ENCODE measurements at regions not wholly inside any gene's neighbourhood (a gene's known extent, or its start where the extent isn't known, plus 50 kb on each side); places are given as distances from the start of the nearest gene placed in this dataset.

DNA sequence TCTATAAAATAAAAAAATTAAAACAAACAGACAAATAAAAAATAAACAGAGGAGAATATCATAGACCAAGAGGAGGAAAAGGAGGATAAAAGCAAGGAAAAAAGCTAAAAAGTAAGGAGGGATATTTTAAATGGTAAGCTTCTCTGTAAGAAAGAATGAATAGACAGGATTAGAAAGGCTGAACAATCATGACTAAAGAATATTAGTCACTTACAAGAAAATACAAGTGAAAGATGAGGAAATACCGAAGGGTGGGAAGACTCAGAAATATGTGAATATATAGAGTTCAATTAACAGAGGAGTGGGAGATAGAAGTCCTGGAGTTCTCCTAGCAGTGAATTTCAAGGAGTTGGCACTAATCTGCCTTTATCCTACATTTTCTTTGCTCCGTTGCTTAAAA is 162.6 kb downstream of the RTL3 start:
- no peak overlapping the region for H3K4me3 ChIP-seq (ENCODE audit: low read depth, low read length)
- H3K9me3 ChIP-seq (ENCODE audit: control insufficient read depth, insufficient read depth, low read depth, low read length), result peaks cover 6% of the 10 kb centered on the region; the same call in 1 of the 2 replicates
- H3K4me1 ChIP-seq (ENCODE audit: control insufficient read depth, insufficient read depth, low read length), result no peaks in the 10 kb centered on the region
- no peaks in the 10 kb centered on the region for H3K36me3 ChIP-seq (ENCODE audit: control insufficient read depth, insufficient read depth, low read length)
- H3K27ac ChIP-seq (ENCODE audit: low read depth, low read length), result no peak overlapping the region
- no peaks in the 10 kb centered on the region for H3K27me3 ChIP-seq (ENCODE audit: control insufficient read depth, insufficient read depth, low read length)
- no peak overlapping the region for H3K9ac ChIP-seq (ENCODE audit: low read length)

DNA sequence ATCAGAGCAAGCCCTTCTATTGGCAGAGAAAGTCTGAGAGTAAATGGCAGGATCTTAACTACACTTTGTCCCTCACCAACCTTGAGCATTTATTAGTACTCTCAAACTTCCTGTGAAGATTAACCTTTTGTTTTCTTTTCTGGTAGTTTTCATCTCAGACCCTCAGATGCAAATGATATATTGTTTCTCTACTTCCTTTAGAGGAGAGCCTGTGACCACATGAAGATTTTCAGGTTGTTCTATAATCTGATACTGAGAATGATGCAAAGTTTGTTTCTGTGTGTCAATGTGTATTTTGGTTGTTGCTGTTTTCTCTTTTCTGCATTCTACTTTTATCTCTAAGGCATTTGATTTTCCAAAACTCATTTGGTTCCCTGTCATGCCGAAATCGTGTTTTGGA is 165.8 kb upstream of the CYSLTR1 start:
- no peak overlapping the region for H3K27ac ChIP-seq (ENCODE audit: low read depth, low read length)
- H3K4me1 ChIP-seq (ENCODE audit: control insufficient read depth, insufficient read depth, low read length), result no peaks in the 10 kb centered on the region
- no peaks in the 10 kb centered on the region for H3K27me3 ChIP-seq (ENCODE audit: control insufficient read depth, insufficient read depth, low read length)
- no peaks in the 10 kb centered on the region; the same call in 1 of the 2 replicates for H3K9me3 ChIP-seq (ENCODE audit: control insufficient read depth, insufficient read depth, low read depth, low read length)
- H3K36me3 ChIP-seq (ENCODE audit: control insufficient read depth, insufficient read depth, low read length), result no peaks in the 10 kb centered on the region
- H3K4me3 ChIP-seq (ENCODE audit: low read depth, low read length), result no peak overlapping the region
- H3K9ac ChIP-seq (ENCODE audit: low read length), result no peak overlapping the region

DNA sequence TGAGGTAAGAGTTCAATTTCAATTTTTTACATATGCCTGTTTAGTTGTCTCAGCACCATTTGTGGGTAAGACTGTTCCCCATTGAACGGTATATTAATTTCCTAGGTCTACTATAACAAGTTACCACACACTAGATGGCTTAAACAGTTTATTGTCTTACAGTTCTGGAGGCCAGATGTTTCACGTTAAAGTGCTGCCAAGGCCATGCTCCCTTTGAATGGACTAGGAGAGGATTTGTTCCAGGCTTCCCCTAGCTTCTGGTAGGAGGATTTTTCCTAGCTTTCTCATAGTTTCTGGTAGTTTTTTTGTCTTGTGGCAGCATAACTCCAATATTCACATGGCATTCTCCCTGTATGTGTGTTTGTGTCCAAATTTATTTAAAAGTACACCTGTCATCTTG is 149.3 kb upstream of the CYSLTR1 start:
- no peaks in the 10 kb centered on the region for H3K27me3 ChIP-seq (ENCODE audit: control insufficient read depth, insufficient read depth, low read length)
- H3K36me3 ChIP-seq (ENCODE audit: control insufficient read depth, insufficient read depth, low read length), result no peaks in the 10 kb centered on the region
- no peak overlapping the region for H3K27ac ChIP-seq (ENCODE audit: low read depth, low read length)
- no peaks in the 10 kb centered on the region for H3K4me1 ChIP-seq (ENCODE audit: control insufficient read depth, insufficient read depth, low read length)
- peaks cover 14% of the 10 kb centered on the region for H3K9me3 ChIP-seq (ENCODE audit: control insufficient read depth, insufficient read depth, low read depth, low read length)
- H3K9ac ChIP-seq (ENCODE audit: low read length), result no peak overlapping the region
- H3K4me3 ChIP-seq (ENCODE audit: low read depth, low read length), result no peak overlapping the region

GRCh38 chrX:78456909-78457308 is 129.5 kb upstream of the CYSLTR1 start:
- no peaks in the 10 kb centered on the region; the same call in 1 of the 2 replicates for H3K27me3 ChIP-seq (ENCODE audit: control insufficient read depth, insufficient read depth, low read length)
- no peaks in the 10 kb centered on the region for H3K36me3 ChIP-seq (ENCODE audit: control insufficient read depth, insufficient read depth, low read length)

GRCh38 chrX:78455901-78456300 is 128.5 kb upstream of the CYSLTR1 start:
- Histone ChIP-seq H3K27me3 (ENCODE audit: control insufficient read depth, insufficient read depth, low read length) (no peaks in the 10 kb centered on the region; the same call in 1 of the 2 replicates), H3K27ac (ENCODE audit: low read depth, low read length) (no peak overlapping the region), H3K4me1 (ENCODE audit: control insufficient read depth, insufficient read depth, low read length) (no peaks in the 10 kb centered on the region), H3K9ac (ENCODE audit: low read length) (no peak overlapping the region), H3K4me3 (ENCODE audit: low read depth, low read length) (no peak overlapping the region), H3K36me3 (ENCODE audit: control insufficient read depth, insufficient read depth, low read length) (no peaks in the 10 kb centered on the region), H3K9me3 (ENCODE audit: control insufficient read depth, insufficient read depth, low read depth, low read length) (peaks cover 38% of the 10 kb centered on the region)

More at GRCh38 chrX:78456909-78457308, 129.5 kb upstream of the CYSLTR1 start:
- Histone ChIP-seq H3K9me3 (ENCODE audit: control insufficient read depth, insufficient read depth, low read depth, low read length) (peaks cover 38% of the 10 kb centered on the region), H3K4me1 (ENCODE audit: control insufficient read depth, insufficient read depth, low read length) (no peaks in the 10 kb centered on the region), H3K4me3 (ENCODE audit: low read depth, low read length) (no peak overlapping the region), H3K9ac (ENCODE audit: low read length) (no peak overlapping the region), H3K27ac (ENCODE audit: low read depth, low read length) (no peak overlapping the region)

- H3K27ac ChIP-seq (ENCODE audit: low read depth, low read length), result no peak overlapping the region
- H3K36me3 ChIP-seq (ENCODE audit: control insufficient read depth, insufficient read depth, low read length), result no peaks in the 10 kb centered on the region
- no peaks in the 10 kb centered on the region; the same call in 1 of the 2 replicates for H3K27me3 ChIP-seq (ENCODE audit: control insufficient read depth, insufficient read depth, low read length)
- no peak overlapping the region for H3K4me3 ChIP-seq (ENCODE audit: low read depth, low read length)
- H3K9ac ChIP-seq (ENCODE audit: low read length), result no peak overlapping the region
- H3K9me3 ChIP-seq (ENCODE audit: control insufficient read depth, insufficient read depth, low read depth, low read length), result peaks cover 12% of the 10 kb centered on the region
- H3K4me1 ChIP-seq (ENCODE audit: control insufficient read depth, insufficient read depth, low read length), result no peaks in the 10 kb centered on the region
Measured at GRCh38 chrX:78452356-78452755, 124.9 kb upstream of the CYSLTR1 start.

DNA sequence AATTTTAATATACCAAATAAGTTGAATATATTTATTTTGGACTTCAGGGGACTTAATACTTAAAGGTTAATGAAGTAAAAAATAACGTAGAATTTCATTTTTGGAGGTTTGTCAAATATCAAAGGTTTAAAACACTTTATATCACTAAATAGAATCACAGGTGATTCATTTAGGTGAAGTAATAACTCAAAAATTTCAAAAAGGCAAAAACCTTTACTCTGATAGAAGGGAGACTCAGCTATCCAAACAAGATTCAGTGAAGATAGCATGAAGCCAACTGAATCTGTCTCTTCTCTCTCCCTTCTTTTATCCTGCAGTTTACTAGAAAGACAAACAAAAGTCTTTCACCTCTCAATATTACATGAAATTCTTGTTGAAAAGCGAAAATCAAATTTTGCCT is 110.2 kb upstream of the CYSLTR1 start:
- Histone ChIP-seq H3K9ac (ENCODE audit: low read length) (no peak overlapping the region), H3K27ac (ENCODE audit: low read depth, low read length) (no peak overlapping the region), H3K27me3 (ENCODE audit: control insufficient read depth, insufficient read depth, low read length) (no peaks in the 10 kb centered on the region), H3K4me3 (ENCODE audit: low read depth, low read length) (no peak overlapping the region), H3K36me3 (ENCODE audit: control insufficient read depth, insufficient read depth, low read length) (no peaks in the 10 kb centered on the region), H3K9me3 (ENCODE audit: control insufficient read depth, insufficient read depth, low read depth, low read length) (peaks cover 5% of the 10 kb centered on the region; the same call in 1 of the 2 replicates), H3K4me1 (ENCODE audit: control insufficient read depth, insufficient read depth, low read length) (no peaks in the 10 kb centered on the region)

DNA sequence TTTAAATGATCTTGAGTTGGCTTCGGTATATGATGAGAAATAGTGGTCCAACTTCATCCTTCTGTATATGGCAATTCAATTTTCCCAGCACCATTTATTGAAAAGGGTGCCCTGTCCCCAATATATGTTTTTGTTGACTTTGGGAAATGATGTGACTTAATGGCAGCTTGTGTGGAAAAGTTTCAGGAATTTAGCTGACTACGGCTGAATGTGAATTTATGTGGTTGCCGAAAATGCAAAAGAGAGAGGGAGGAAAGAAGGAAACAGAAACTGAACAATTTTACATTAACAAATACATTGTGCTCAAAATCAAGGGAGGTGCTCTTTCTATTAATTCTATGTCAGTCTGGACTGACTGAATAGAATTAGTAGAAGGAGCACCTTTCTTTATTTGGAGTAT is 101.8 kb upstream of the CYSLTR1 start:
- Histone ChIP-seq H3K27me3 (ENCODE audit: control insufficient read depth, insufficient read depth, low read length) (no peaks in the 10 kb centered on the region), H3K4me1 (ENCODE audit: control insufficient read depth, insufficient read depth, low read length) (no peaks in the 10 kb centered on the region), H3K36me3 (ENCODE audit: control insufficient read depth, insufficient read depth, low read length) (no peaks in the 10 kb centered on the region), H3K27ac (ENCODE audit: low read depth, low read length) (no peak overlapping the region), H3K4me3 (ENCODE audit: low read depth, low read length) (no peak overlapping the region), H3K9me3 (ENCODE audit: control insufficient read depth, insufficient read depth, low read depth, low read length) (peaks cover 3% of the 10 kb centered on the region; the same call in 1 of the 2 replicates), H3K9ac (ENCODE audit: low read length) (no peak overlapping the region)

GRCh38 chrX:78388663-78389062 is 61.3 kb upstream of the CYSLTR1 start:
- H3K27me3 ChIP-seq (ENCODE audit: control insufficient read depth, insufficient read depth, low read length), result no peaks in the 10 kb centered on the region
- H3K4me3 ChIP-seq (ENCODE audit: low read depth, low read length), result no peak overlapping the region
- no peaks in the 10 kb centered on the region for H3K4me1 ChIP-seq (ENCODE audit: control insufficient read depth, insufficient read depth, low read length)
- H3K36me3 ChIP-seq (ENCODE audit: control insufficient read depth, insufficient read depth, low read length), result no peaks in the 10 kb centered on the region
- H3K9me3 ChIP-seq (ENCODE audit: control insufficient read depth, insufficient read depth, low read depth, low read length), result peaks cover 41% of the 10 kb centered on the region
- H3K27ac ChIP-seq (ENCODE audit: low read depth, low read length), result no peak overlapping the region
- no peak overlapping the region for H3K9ac ChIP-seq (ENCODE audit: low read length)

GRCh38 chrX:78387364-78387763 is 60.0 kb upstream of the CYSLTR1 start:
- H3K9ac ChIP-seq (ENCODE audit: low read length), result no peak overlapping the region
- H3K4me3 ChIP-seq (ENCODE audit: low read depth, low read length), result no peak overlapping the region
- no peaks in the 10 kb centered on the region for H3K4me1 ChIP-seq (ENCODE audit: control insufficient read depth, insufficient read depth, low read length)
- H3K27ac ChIP-seq (ENCODE audit: low read depth, low read length), result no peak overlapping the region
- peaks cover 38% of the 10 kb centered on the region for H3K9me3 ChIP-seq (ENCODE audit: control insufficient read depth, insufficient read depth, low read depth, low read length)
- H3K27me3 ChIP-seq (ENCODE audit: control insufficient read depth, insufficient read depth, low read length), result no peaks in the 10 kb centered on the region
- H3K36me3 ChIP-seq (ENCODE audit: control insufficient read depth, insufficient read depth, low read length), result no peaks in the 10 kb centered on the region

DNA sequence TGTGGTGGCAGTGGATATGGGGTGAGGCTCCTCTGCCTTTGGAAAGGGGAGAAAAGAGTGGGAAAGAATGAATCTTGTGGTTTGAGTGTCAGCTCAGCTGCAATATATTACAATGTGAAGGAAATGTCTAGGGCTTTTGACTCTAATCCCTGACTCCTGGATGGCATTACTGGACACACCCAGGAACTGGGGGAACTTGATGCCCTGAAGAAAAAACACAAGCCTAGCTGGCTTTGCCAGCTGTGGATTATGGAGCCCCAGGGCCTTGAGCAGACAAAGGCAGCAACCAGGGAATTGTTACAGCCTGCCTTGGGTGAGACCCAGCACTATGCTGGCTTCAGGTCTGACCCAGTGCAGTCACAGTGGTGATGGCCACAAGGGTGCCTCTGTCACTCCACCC is 57.1 kb upstream of the CYSLTR1 start:
- no peak overlapping the region for H3K4me3 ChIP-seq (ENCODE audit: low read depth, low read length)
- H3K36me3 ChIP-seq (ENCODE audit: control insufficient read depth, insufficient read depth, low read length), result no peaks in the 10 kb centered on the region
- no peaks in the 10 kb centered on the region for H3K4me1 ChIP-seq (ENCODE audit: control insufficient read depth, insufficient read depth, low read length)
- H3K27ac ChIP-seq (ENCODE audit: low read depth, low read length), result no peak overlapping the region
- no peak overlapping the region for H3K9ac ChIP-seq (ENCODE audit: low read length)
- H3K27me3 ChIP-seq (ENCODE audit: control insufficient read depth, insufficient read depth, low read length), result no peaks in the 10 kb centered on the region
- H3K9me3 ChIP-seq (ENCODE audit: control insufficient read depth, insufficient read depth, low read depth, low read length), result peaks cover 35% of the 10 kb centered on the region

DNA sequence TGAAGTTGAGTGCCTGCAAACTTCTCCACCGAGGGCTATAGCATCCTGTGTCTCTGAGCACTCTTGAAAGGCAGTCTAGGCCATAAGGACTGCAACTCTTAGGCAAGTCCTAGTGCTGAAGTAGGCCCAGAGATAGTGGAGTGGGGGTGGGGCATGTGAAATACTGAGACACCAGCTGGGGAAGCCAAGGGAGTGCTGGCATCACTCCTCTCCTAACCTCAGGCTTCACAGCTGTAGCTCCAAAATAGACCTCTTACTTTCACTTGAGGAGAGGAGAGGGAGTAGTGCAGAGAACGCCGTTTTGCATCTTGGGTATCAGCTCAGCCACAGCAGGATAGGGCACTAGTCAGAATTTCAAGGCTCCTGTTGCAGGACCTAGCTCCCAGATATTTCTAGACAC is 56.2 kb upstream of the CYSLTR1 start:
- Histone ChIP-seq H3K36me3 (ENCODE audit: control insufficient read depth, insufficient read depth, low read length) (no peaks in the 10 kb centered on the region), H3K27ac (ENCODE audit: low read depth, low read length) (no peak overlapping the region), H3K9ac (ENCODE audit: low read length) (no peak overlapping the region), H3K9me3 (ENCODE audit: control insufficient read depth, insufficient read depth, low read depth, low read length) (peaks cover 26% of the 10 kb centered on the region), H3K4me1 (ENCODE audit: control insufficient read depth, insufficient read depth, low read length) (no peaks in the 10 kb centered on the region), H3K27me3 (ENCODE audit: control insufficient read depth, insufficient read depth, low read length) (no peaks in the 10 kb centered on the region), H3K4me3 (ENCODE audit: low read depth, low read length) (no peak overlapping the region)

Measured in HUES6 (cell line).